Loucy (cell line): ENCODE measurements at regions not wholly inside any gene's neighbourhood (a gene's known extent, or its start where the extent isn't known, plus 50 kb on each side); places are given as distances from the start of the nearest gene placed in this dataset.
A peak's percentile ranks its signal among the peaks of the same experiment; 100 is the strongest.
"Not testable (repeated sequence)": the region's sequence is repeated elsewhere in the genome, so short reads cannot be mapped to it uniquely, and the experiment has no call there.

Source experiments
- H2AFZ ChIP-seq: fragments of 200-600 bp; sonication (generic); 2 replicates; pipeline ENCODE4 v1.6.0; 2016; ENCODE audit warnings: antibody characterized with exemption, mild to moderate bottlenecking, low read length, moderate library complexity
- H3F3A ChIP-seq: fragments of 200-600 bp; 2 replicates; pipeline ENCODE4 v1.6.0; 2016; ENCODE audit warnings: antibody characterized with exemption, low read depth, mild to moderate bottlenecking
- H3K27me3 ChIP-seq: fragments of 200-600 bp; sonication (generic); 2 replicates; pipeline ENCODE4 v1.6.1; 2014; ENCODE audit warnings: low read length, mild to moderate bottlenecking; ENCODE audit not compliant: insufficient read depth, poor library complexity, severe bottlenecking
- H3K36me3 ChIP-seq: fragments of 200-600 bp; sonication (generic); 2 replicates; pipeline ENCODE4 v1.6.1; 2016; ENCODE audit warnings: low read length; ENCODE audit not compliant: insufficient read depth
- H3K4me1 ChIP-seq: fragments of 200-600 bp; sonication (generic); 2 replicates; pipeline ENCODE4 v1.5.1; 2014; ENCODE audit warnings: low read length, mild to moderate bottlenecking; ENCODE audit not compliant: insufficient read depth, poor library complexity, severe bottlenecking
- H3K4me2 ChIP-seq: fragments of 200-600 bp; sonication (generic); 2 replicates; pipeline ENCODE4 v1.6.0; 2014; ENCODE audit warnings: antibody characterized with exemption, low read length, low read depth, mild to moderate bottlenecking; ENCODE audit not compliant: poor library complexity, severe bottlenecking
- H3K4me3 ChIP-seq: fragments of 200-600 bp; sonication (generic); 2 replicates; pipeline ENCODE4 v1.5.1; 2014; ENCODE audit warnings: low read length, mild to moderate bottlenecking, mixed read lengths; ENCODE audit not compliant: poor library complexity, severe bottlenecking
- H3K79me2 ChIP-seq: fragments of 200-600 bp; sonication (generic); 2 replicates; pipeline ENCODE4 v1.6.1; 2014; ENCODE audit warnings: low read length; ENCODE audit not compliant: insufficient read depth
- H3K9ac ChIP-seq: fragments of 200-600 bp; sonication (generic); 2 replicates; pipeline ENCODE4 v1.6.0; 2014; ENCODE audit warnings: mild to moderate bottlenecking, low read depth, low read length, moderate library complexity; ENCODE audit not compliant: poor library complexity, severe bottlenecking
- H3K9me2 ChIP-seq: fragments of 200-600 bp; sonication (generic); replicated peaks from 2 replicates; pipeline ENCODE4 v1.6.1; 2016; ENCODE audit warnings: low read depth, low read length, mixed read lengths
- H3K9me3 ChIP-seq: fragments of 200-600 bp; sonication (generic); 2 replicates; pipeline ENCODE4 v1.6.1; 2014; ENCODE audit warnings: mild to moderate bottlenecking, antibody characterized with exemption, low read length, low read depth; ENCODE audit not compliant: insufficient read depth
- H4K20me1 ChIP-seq: fragments of 200-600 bp; sonication (generic); 2 replicates; pipeline ENCODE4 v1.6.0; 2014; ENCODE audit warnings: antibody characterized with exemption, low read length, mild to moderate bottlenecking; ENCODE audit not compliant: insufficient read depth, poor library complexity, severe bottlenecking
- EZH2phosphoT487 ChIP-seq: fragments of 200-600 bp; IDR thresholded peaks from 2 replicates; pipeline ENCODE4 v1.6.1; 2018; ENCODE audit warnings: antibody characterized with exemption, mild to moderate bottlenecking, moderate library complexity, borderline replicate concordance
- TF ChIP-seq, protein P1 (sequence below): fragments of 200-600 bp; sonication (generic); conservative IDR thresholded peaks from 2 replicates; pipeline ENCODE4 v1.5.1; 2014; ENCODE audit warnings: mild to moderate bottlenecking, antibody characterized with exemption, low read length

DNA sequence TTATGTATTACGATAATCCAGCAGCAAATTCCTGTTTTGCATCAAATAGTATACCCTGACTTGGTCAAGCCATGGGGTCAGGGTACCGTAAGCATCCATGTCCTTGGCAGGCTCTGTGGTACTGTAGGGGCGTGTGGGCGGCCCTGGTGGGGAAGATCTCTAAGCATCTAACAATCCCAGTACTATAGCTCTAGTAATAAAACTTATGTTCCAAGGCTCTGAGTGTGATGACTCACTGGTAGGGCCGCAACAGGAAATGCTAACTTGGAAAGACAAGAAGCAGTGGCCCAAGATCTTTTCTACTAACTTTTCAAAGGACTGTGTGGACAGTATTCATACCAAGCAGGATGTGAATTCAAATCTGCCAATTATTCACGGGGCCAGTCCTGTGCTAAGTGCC lies 63.8 kb downstream of the CLEC18A start:
- H3K4me2 ChIP-seq, H3K9ac ChIP-seq, H3K36me3 ChIP-seq, H3K79me2 ChIP-seq, H2AFZ ChIP-seq, H3K4me1 ChIP-seq, H3K27me3 ChIP-seq, H3K9me2 ChIP-seq, H3F3A ChIP-seq, H3K4me3 ChIP-seq, H4K20me1 ChIP-seq, H3K9me3 ChIP-seq: not testable (repeated sequence)

- peaks cover 14% of the 10 kb centered on the region; the same call in 1 of the 2 replicates for H3K36me3 ChIP-seq
- not testable (repeated sequence) for H3K4me1 ChIP-seq, H3K4me3 ChIP-seq, H3F3A ChIP-seq, H3K79me2 ChIP-seq, H3K9me3 ChIP-seq, H3K9ac ChIP-seq, H4K20me1 ChIP-seq, H3K27me3 ChIP-seq, H3K9me2 ChIP-seq, H3K4me2 ChIP-seq, H2AFZ ChIP-seq
These were observed 65.6 kb downstream of the CLEC18A start for GRCh38 chr16:70016751-70017150.

DNA sequence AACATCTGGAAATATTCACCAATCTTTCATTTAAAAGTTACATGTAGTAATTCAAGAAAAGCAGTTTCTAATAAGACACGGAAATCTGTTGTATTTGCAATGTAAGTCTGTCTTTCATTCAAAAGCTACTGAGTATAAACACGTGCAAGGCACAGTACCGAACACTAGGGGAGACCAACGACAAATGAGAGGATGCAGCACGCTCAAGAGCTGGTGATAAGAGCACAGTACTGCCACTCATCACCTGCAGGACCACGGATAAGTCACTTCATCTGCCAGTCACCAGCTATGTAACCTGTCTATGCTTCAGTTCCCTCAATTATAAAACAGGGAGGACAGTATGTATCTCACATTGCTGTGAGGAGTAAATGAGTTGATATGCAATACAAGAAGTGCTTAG lies 67.1 kb downstream of the CLEC18A start:
- H3K9me2 ChIP-seq, result no peaks in the 10 kb centered on the region
- H3K9ac ChIP-seq, result no peak overlapping the region
- no peaks in the 10 kb centered on the region for H4K20me1 ChIP-seq
- no peak overlapping the region for H3K4me2 ChIP-seq
- H3F3A ChIP-seq, result no peaks in the 10 kb centered on the region
- no peak overlapping the region for H3K4me3 ChIP-seq
- H3K36me3 ChIP-seq, result peaks cover 14% of the 10 kb centered on the region; the same call in 1 of the 2 replicates
- H3K27me3 ChIP-seq, result no peaks in the 10 kb centered on the region
- H3K9me3 ChIP-seq, result no peaks in the 10 kb centered on the region
- no peaks in the 10 kb centered on the region for H3K79me2 ChIP-seq
- no peaks in the 10 kb centered on the region for H3K4me1 ChIP-seq
- TF ChIP-seq, protein P1, sequence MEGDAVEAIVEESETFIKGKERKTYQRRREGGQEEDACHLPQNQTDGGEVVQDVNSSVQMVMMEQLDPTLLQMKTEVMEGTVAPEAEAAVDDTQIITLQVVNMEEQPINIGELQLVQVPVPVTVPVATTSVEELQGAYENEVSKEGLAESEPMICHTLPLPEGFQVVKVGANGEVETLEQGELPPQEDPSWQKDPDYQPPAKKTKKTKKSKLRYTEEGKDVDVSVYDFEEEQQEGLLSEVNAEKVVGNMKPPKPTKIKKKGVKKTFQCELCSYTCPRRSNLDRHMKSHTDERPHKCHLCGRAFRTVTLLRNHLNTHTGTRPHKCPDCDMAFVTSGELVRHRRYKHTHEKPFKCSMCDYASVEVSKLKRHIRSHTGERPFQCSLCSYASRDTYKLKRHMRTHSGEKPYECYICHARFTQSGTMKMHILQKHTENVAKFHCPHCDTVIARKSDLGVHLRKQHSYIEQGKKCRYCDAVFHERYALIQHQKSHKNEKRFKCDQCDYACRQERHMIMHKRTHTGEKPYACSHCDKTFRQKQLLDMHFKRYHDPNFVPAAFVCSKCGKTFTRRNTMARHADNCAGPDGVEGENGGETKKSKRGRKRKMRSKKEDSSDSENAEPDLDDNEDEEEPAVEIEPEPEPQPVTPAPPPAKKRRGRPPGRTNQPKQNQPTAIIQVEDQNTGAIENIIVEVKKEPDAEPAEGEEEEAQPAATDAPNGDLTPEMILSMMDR, result peak; percentile 55
- no peak for TF ChIP-seq EZH2phosphoT487
- H2AFZ ChIP-seq, result no peak overlapping the region

DNA sequence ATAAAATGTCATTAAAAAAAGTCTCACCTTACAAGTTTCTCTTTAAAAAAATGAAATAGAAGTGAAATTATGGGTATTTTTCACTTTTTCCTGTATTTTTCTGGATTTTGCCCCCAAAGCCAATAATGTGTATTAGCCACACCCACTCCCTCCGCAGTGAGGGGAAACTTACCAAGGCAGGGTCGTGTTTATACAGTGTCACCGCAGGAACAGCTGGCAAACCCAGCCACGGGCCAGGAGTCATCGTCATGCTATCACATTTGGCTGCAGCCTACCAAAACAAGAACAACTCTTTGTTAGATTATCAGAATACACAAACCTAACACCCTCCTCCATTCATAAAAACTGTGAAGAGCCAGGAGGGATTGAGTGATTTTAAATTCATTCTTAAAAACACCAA lies 72.1 kb downstream of the CLEC18A start:
- H3K9me3 ChIP-seq, H3K27me3 ChIP-seq, H4K20me1 ChIP-seq, H3K4me2 ChIP-seq, H3K9ac ChIP-seq, H2AFZ ChIP-seq, H3F3A ChIP-seq, H3K4me1 ChIP-seq, H3K4me3 ChIP-seq, H3K9me2 ChIP-seq, H3K79me2 ChIP-seq: not testable (repeated sequence)
- peaks cover 13% of the 10 kb centered on the region; the same call in 1 of the 2 replicates for H3K36me3 ChIP-seq

DNA sequence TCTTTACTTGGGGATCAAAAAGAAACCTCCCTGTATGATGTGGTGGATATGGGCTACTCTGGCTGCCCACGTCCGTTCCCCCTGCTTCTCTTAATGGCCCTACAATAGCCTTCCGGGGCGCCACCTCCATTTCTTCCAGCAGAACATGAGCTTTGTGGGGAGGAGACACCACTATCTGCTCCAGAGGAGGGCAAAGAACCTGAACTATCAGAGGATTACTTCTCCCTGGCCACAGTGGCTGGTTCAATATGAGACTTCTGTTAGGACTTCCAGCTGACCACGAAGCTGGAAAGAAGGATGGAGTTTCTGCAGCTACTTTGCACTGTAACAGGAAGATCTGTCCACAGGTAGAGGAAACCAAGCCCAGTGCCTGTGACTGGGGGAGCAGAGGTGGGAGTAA lies 72.8 kb downstream of the CLEC18A start:
- H3F3A ChIP-seq, H4K20me1 ChIP-seq: not testable (repeated sequence)

GRCh38 chr16:70026165-70026854 lies 75.2 kb downstream of the CLEC18A start:
- not testable (repeated sequence) for H3F3A ChIP-seq, H2AFZ ChIP-seq, H3K9me3 ChIP-seq, H3K27me3 ChIP-seq, H3K79me2 ChIP-seq, H3K9me2 ChIP-seq, H3K4me3 ChIP-seq, H3K9ac ChIP-seq, H3K4me1 ChIP-seq, H4K20me1 ChIP-seq
- peaks cover 10% of the 10 kb centered on the region; the same call in 1 of the 2 replicates for H3K36me3 ChIP-seq
- peak overlapping the region; percentile 31 for H3K4me2 ChIP-seq

More for the DNA sequence above, 72.8 kb downstream of the CLEC18A start:
- H3K9ac ChIP-seq, H3K9me2 ChIP-seq, H3K9me3 ChIP-seq, H3K4me1 ChIP-seq, H3K79me2 ChIP-seq, H3K4me2 ChIP-seq, H2AFZ ChIP-seq, H3K4me3 ChIP-seq, H3K27me3 ChIP-seq: not testable (repeated sequence)
- H3K36me3 ChIP-seq, result peaks cover 13% of the 10 kb centered on the region; the same call in 1 of the 2 replicates

DNA sequence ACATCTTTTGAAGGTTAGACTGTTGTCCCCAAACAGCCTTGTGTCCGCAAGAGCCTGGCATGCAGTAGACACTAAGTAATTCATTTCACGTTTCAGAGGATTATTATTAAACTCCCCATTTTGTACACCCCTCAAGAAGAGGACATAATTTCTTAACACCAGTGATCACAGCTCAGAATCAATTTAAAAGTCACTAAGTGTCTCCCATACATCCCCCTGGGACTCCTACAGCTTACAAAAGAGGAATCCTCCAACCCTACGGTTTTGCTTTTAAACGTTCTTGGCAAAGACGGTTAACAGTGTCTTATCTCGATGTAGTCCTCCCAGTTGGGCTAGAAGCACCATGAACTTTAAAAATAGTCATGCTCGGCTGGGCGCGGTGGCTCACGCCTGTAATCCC lies 81.2 kb upstream of the PDPR start:
- not testable (repeated sequence) for H3K4me1 ChIP-seq, H3F3A ChIP-seq, H2AFZ ChIP-seq, H3K9me2 ChIP-seq, H3K27me3 ChIP-seq, H3K9me3 ChIP-seq, H3K79me2 ChIP-seq, H3K4me2 ChIP-seq, H3K4me3 ChIP-seq, H3K9ac ChIP-seq, H4K20me1 ChIP-seq
- H3K36me3 ChIP-seq, result peaks cover 19% of the 10 kb centered on the region; the same call in 1 of the 2 replicates
